ENCODE measurements at regions not wholly inside any gene's neighbourhood (a gene's known extent, or its start where the extent isn't known, plus 50 kb on each side); places are given as distances from the start of the nearest gene placed in this dataset.

GRCh38 chr5:5584236-5584745, 161.8 kb downstream of the ICE1 start:
- H3K79me2 ChIP-seq (ENCODE audit: control insufficient read depth, insufficient read depth, low read length), result no peaks in the 10 kb centered on the region
- FAIRE-seq (no peak), DNase-seq (ENCODE audit: low read depth, low spot score) (no peak)
- no peak overlapping the region for H3K27ac ChIP-seq (ENCODE audit: insufficient read depth, low read depth, low read length)
- no peak overlapping the region for H3K4me2 ChIP-seq (ENCODE audit: insufficient read depth, low read length)
- no peak overlapping the region for H3K4me3 ChIP-seq (replicated peaks in 1 of 3; ENCODE audit: insufficient read depth in 1 of 3, low read depth in 1 of 3, low read length in 3 of 3)
- H3K4me1 ChIP-seq (ENCODE audit: control insufficient read depth, extremely low read depth, insufficient read depth, low read length), result no peaks in the 10 kb centered on the region
- no peak for TF ChIP-seq EZH2 (IDR thresholded peaks at IDR 0.05; ENCODE audit: borderline replicate concordance, low read depth, low read length, severe bottlenecking)
- no peak for TF ChIP-seq GATA2 (IDR thresholded peaks at IDR 0.05; ENCODE audit: insufficient read depth, insufficient read length, low read depth, low read length)
- no peak for TF ChIP-seq CTCF (IDR thresholded peaks at IDR 0.05; ENCODE audit: extremely low read depth in 1 of 2, insufficient read depth in 1 of 2, low read depth in 1 of 2, low read length in 2 of 2)
- no peak for TF ChIP-seq POLR2A (IDR thresholded peaks at IDR 0.05; ENCODE audit: low read depth, low read length)
- ChIA-PET CTCF (interaction anchor here (1.3 kb wide), 1 partner anchor 450 kb away, joined by 3 read pairs; no protein-coding TSS in a partner anchor), POLR2A (no interaction called here)
- intact Hi-C loops (cut with micrococcal nuclease) (no loop called here), dilution Hi-C loops (cut with MboI; ENCODE audit: extremely low pct_ligation_motif_present, low sequenced_read_pairs) (no loop called here)
- H2AFZ ChIP-seq (ENCODE audit: low read depth, low read length), result no peak overlapping the region
- no peaks in the 10 kb centered on the region for H3K9me3 ChIP-seq (replicated peaks; ENCODE audit: control insufficient read depth, insufficient read depth, low read length)
- H3K27me3 ChIP-seq (ENCODE audit: control insufficient read depth in 2 of 2, insufficient read depth in 2 of 2, low read length in 2 of 2), result no peaks in the 10 kb centered on the region
- no peaks in the 10 kb centered on the region for H3K36me3 ChIP-seq (ENCODE audit: control insufficient read depth in 2 of 2, extremely low read depth in 1 of 2, insufficient read depth in 2 of 2, low read length in 2 of 2)
- BruUV-seq (replicated peaks), result no TSS peak
- H3K9ac ChIP-seq (replicated peaks; ENCODE audit: extremely low read depth, insufficient read depth, low read length), result no peak overlapping the region
- H3K9me1 ChIP-seq (replicated peaks; ENCODE audit: control insufficient read depth, extremely low read depth, insufficient read depth, low read length), result no peaks in the 10 kb centered on the region
- no peaks in the 10 kb centered on the region for H4K20me1 ChIP-seq (replicated peaks; ENCODE audit: control insufficient read depth, extremely low read depth, insufficient read depth, low read length)

- POLR2A ChIA-PET, result no interaction called here
- dilution Hi-C loops (cut with MboI; ENCODE audit: extremely low pct_ligation_motif_present, low sequenced_read_pairs), result no loop called here
- CTCF ChIA-PET, result interaction anchor here (1.3 kb wide), 1 partner anchor 450 kb away, joined by 3 read pairs; no protein-coding TSS in a partner anchor
Measured at GRCh38 chr5:5583832-5584231, 161.4 kb downstream of the ICE1 start.

More at GRCh38 chr5:5583832-5584231, 161.4 kb downstream of the ICE1 start:
- H3K9ac ChIP-seq (replicated peaks; ENCODE audit: extremely low read depth, insufficient read depth, low read length), result no peak overlapping the region
- intact Hi-C loops (cut with micrococcal nuclease), result no loop called here
- no peaks in the 10 kb centered on the region for H3K79me2 ChIP-seq (ENCODE audit: control insufficient read depth, insufficient read depth, low read length)
- FAIRE-seq (no peak), DNase-seq (ENCODE audit: low read depth, low spot score) (no peak)
- BruUV-seq (replicated peaks), result no TSS peak
- H3K4me2 ChIP-seq (ENCODE audit: insufficient read depth, low read length), result no peak overlapping the region
- no peaks in the 10 kb centered on the region for H4K20me1 ChIP-seq (replicated peaks; ENCODE audit: control insufficient read depth, extremely low read depth, insufficient read depth, low read length)
- H3K9me3 ChIP-seq (replicated peaks; ENCODE audit: control insufficient read depth, insufficient read depth, low read length), result no peaks in the 10 kb centered on the region
- H3K27ac ChIP-seq (ENCODE audit: insufficient read depth, low read depth, low read length), result no peak overlapping the region
- H3K27me3 ChIP-seq (ENCODE audit: control insufficient read depth in 2 of 2, insufficient read depth in 2 of 2, low read length in 2 of 2), result no peaks in the 10 kb centered on the region
- H3K36me3 ChIP-seq (ENCODE audit: control insufficient read depth in 2 of 2, extremely low read depth in 1 of 2, insufficient read depth in 2 of 2, low read length in 2 of 2), result no peaks in the 10 kb centered on the region
- H3K9me1 ChIP-seq (replicated peaks; ENCODE audit: control insufficient read depth, extremely low read depth, insufficient read depth, low read length), result no peaks in the 10 kb centered on the region
- no peak overlapping the region for H2AFZ ChIP-seq (ENCODE audit: low read depth, low read length)
- TF ChIP-seq, protein P1, sequence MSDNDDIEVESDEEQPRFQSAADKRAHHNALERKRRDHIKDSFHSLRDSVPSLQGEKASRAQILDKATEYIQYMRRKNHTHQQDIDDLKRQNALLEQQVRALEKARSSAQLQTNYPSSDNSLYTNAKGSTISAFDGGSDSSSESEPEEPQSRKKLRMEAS (IDR thresholded peaks at IDR 0.05; ENCODE audit: insufficient read depth, insufficient read length), result no peak
- TF ChIP-seq MYC (IDR thresholded peaks at IDR 0.05; ENCODE audit: low read depth, low read length) (no peak), POLR2A (IDR thresholded peaks at IDR 0.05; ENCODE audit: low read depth, low read length) (no peak), CTCF (IDR thresholded peaks at IDR 0.05; ENCODE audit: extremely low read depth in 1 of 2, insufficient read depth in 1 of 2, low read depth in 1 of 2, low read length in 2 of 2) (no peak), POLR2AphosphoS5 (IDR thresholded peaks at IDR 0.05; ENCODE audit: insufficient read depth, low read depth, low read length) (no peak), GATA2 (IDR thresholded peaks at IDR 0.05; ENCODE audit: insufficient read depth, insufficient read length, low read depth, low read length) (no peak), JUN (IDR thresholded peaks at IDR 0.05; ENCODE audit: borderline replicate concordance, insufficient read depth, insufficient read length, low read depth) (no peak), FOS (IDR thresholded peaks at IDR 0.05; ENCODE audit: borderline replicate concordance, insufficient read depth, low read length) (no peak), EZH2 (IDR thresholded peaks at IDR 0.05; ENCODE audit: borderline replicate concordance, low read depth, low read length, severe bottlenecking) (no peak)
- no peak overlapping the region for H3K4me3 ChIP-seq (replicated peaks in 1 of 3; ENCODE audit: insufficient read depth in 1 of 3, low read depth in 1 of 3, low read length in 3 of 3)
- no peaks in the 10 kb centered on the region for H3K4me1 ChIP-seq (ENCODE audit: control insufficient read depth, extremely low read depth, insufficient read depth, low read length)
